NCI-H2196 (cell line): ENCODE measurements at regions not wholly inside any gene's neighbourhood (a gene's known extent, or its start where the extent isn't known, plus 50 kb on each side); places are given as distances from the start of the nearest gene placed in this dataset.
"Not testable (repeated sequence)": the region's sequence is repeated elsewhere in the genome, so short reads cannot be mapped to it uniquely, and the experiment has no call there.

Experiments
- DNase-seq: peaks from one replicate; lab custom pipeline; 2025; ENCODE audit not compliant: unreplicated experiment; lab: John Stamatoyannopoulos, UW

GRCh38 chr7:55261386-55261770, 103.8 kb upstream of the LANCL2 start:
- DNase-seq, result no peak

GRCh38 chr7:55265328-55265727, 99.8 kb upstream of the LANCL2 start:
- not testable (repeated sequence) for DNase-seq

GRCh38 chr7:55265836-55266642, 99.1 kb upstream of the LANCL2 start:
- DNase-seq, result peak; percentile 58

GRCh38 chr7:55271069-55271626, 94.0 kb upstream of the LANCL2 start:
- peak; percentile 19 for DNase-seq

- DNase-seq, result no peak
Measured at GRCh38 chr7:55271661-55272060, 93.5 kb upstream of the LANCL2 start.

- DNase-seq, result no peak
Measured at GRCh38 chr7:55272328-55272727, 92.8 kb upstream of the LANCL2 start.

- no peak for DNase-seq
Measured at GRCh38 chr7:55273186-55273980, 91.8 kb upstream of the LANCL2 start.

- DNase-seq, result no peak
Measured at GRCh38 chr7:55274156-55274555, 91.0 kb upstream of the LANCL2 start.

- DNase-seq, result no peak
Measured at GRCh38 chr7:55275291-55276200, 89.6 kb upstream of the LANCL2 start.

- no peak for DNase-seq
Measured at GRCh38 chr7:55276572-55277295, 88.4 kb upstream of the LANCL2 start.

- DNase-seq, result no peak
Measured at GRCh38 chr7:55277916-55278315, 87.2 kb upstream of the LANCL2 start.

- DNase-seq, result no peak
Measured at GRCh38 chr7:55278321-55278720, 86.8 kb upstream of the LANCL2 start.

- no peak for DNase-seq
Measured at GRCh38 chr7:55279080-55279845, 85.9 kb upstream of the LANCL2 start.

- peak; percentile 83 for DNase-seq
Measured at GRCh38 chr7:55280031-55280454, 85.1 kb upstream of the LANCL2 start.

- no peak for DNase-seq
Measured at GRCh38 chr7:55285665-55286064, 79.5 kb upstream of the LANCL2 start.

GRCh38 chr7:55286666-55287065, 78.5 kb upstream of the LANCL2 start:
- no peak for DNase-seq

- DNase-seq, result no peak
Measured at GRCh38 chr7:55288070-55288824, 76.9 kb upstream of the LANCL2 start.

GRCh38 chr7:55296070-55296469, 69.1 kb upstream of the LANCL2 start:
- DNase-seq, result no peak
